GM18870 (cell line): ENCODE measurements at regions not wholly inside any gene's neighbourhood (a gene's known extent, or its start where the extent isn't known, plus 50 kb on each side); places are given as distances from the start of the nearest gene placed in this dataset.
"Not testable (repeated sequence)": the region's sequence is repeated elsewhere in the genome, so short reads cannot be mapped to it uniquely, and the experiment has no call there.

Experiments used
- ATAC-seq: cut with Tn5 transposase; IDR thresholded peaks from one replicate; pipeline ENCODE4 v1.9.1; 2021; ENCODE audit warnings: moderate library complexity; ENCODE audit not compliant: unreplicated experiment

DNA sequence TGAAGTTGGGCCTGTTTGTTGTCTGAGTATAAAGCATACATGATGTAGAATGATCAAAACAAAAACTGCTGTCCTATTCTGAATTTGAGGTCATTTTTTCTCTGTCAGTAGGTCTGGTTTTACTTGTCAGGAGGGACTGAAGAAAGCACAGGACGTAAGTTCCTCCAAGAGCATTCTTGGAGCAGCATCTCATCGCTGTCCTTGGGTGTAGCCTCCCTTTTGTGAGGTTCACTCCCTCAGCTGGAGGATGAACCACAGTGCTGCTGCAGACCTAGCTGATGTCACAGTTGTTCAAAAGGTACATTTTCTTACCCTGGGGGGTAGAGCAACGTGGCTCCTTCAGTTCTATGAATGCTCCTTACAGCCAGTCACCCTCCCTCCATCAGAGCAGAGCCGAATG lies 490.0 kb upstream of the TBL1XR1 start:
- no peak for ATAC-seq

GRCh38 chr3:177688152-177688551 lies 490.9 kb upstream of the TBL1XR1 start:
- ATAC-seq: no peak

- ATAC-seq: no peak
Observed at GRCh38 chr3:177689077-177689476, 491.8 kb upstream of the TBL1XR1 start.

DNA sequence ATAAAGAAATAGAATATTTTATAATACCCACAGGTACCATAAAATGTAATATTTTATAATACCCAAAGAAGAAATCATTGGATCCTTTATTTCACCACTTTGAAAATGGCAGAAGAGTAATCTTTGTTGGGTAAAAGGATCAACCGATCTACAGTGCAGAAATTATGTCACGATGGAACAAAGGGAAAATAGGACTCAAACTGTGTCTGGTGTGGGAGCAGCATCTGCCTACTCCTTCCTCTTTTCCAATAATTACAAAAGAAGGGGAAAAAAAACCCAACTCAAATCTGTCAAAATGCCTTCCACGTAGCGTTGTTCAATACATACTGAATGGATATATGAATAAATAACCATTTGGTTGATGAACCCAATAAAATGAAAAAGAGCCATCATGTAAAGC lies 492.6 kb upstream of the TBL1XR1 start:
- no peak for ATAC-seq

GRCh38 chr3:177690306-177690705 lies 493.0 kb upstream of the TBL1XR1 start:
- ATAC-seq: no peak

- no peak for ATAC-seq
Observed at GRCh38 chr3:177692304-177692975, 495.2 kb upstream of the TBL1XR1 start.

- no peak for ATAC-seq
Observed at GRCh38 chr3:177693616-177694264, 496.5 kb upstream of the TBL1XR1 start.

DNA sequence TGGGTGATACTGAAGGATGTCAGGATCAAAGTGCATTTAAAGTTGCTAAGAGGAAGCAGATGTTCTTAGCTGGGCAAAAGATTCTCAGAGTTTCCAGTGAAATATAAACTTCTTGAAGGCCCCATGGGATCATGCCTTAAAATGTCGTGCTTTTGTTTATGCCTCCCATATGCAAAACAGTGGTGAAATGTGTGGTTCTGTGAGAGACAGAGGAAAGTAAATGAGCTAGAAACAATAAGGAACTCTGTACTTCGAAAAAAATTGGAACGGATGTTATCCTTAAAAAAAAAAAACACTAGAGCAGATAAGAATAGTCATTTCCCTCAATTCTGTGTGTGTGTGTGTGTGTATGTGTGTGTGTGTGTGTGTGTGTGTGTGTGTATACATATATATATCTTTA lies 497.0 kb upstream of the TBL1XR1 start:
- no peak for ATAC-seq

DNA sequence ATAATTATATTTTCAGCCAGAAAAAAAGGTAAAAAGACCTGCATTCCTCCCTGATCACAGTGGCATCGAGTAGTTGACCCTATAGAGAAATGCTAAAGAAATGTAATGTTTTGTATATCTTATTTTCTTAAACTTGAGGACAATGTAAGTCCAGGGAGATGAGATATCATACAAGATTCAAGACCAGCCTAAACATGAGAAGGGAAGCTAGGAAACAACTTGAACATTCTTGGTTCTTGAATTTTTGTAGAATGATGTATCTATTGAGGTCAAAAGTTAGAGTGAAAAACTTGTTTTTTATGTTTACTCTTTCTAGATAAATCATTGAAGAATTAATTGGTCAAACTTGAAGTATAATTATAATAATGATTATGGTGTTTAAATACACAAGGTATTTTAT lies 497.7 kb upstream of the TBL1XR1 start:
- ATAC-seq: no peak

GRCh38 chr3:177700117-177700516 lies 502.8 kb upstream of the TBL1XR1 start:
- ATAC-seq: no peak

GRCh38 chr3:177703788-177704187 lies 506.5 kb upstream of the TBL1XR1 start:
- no peak for ATAC-seq

DNA sequence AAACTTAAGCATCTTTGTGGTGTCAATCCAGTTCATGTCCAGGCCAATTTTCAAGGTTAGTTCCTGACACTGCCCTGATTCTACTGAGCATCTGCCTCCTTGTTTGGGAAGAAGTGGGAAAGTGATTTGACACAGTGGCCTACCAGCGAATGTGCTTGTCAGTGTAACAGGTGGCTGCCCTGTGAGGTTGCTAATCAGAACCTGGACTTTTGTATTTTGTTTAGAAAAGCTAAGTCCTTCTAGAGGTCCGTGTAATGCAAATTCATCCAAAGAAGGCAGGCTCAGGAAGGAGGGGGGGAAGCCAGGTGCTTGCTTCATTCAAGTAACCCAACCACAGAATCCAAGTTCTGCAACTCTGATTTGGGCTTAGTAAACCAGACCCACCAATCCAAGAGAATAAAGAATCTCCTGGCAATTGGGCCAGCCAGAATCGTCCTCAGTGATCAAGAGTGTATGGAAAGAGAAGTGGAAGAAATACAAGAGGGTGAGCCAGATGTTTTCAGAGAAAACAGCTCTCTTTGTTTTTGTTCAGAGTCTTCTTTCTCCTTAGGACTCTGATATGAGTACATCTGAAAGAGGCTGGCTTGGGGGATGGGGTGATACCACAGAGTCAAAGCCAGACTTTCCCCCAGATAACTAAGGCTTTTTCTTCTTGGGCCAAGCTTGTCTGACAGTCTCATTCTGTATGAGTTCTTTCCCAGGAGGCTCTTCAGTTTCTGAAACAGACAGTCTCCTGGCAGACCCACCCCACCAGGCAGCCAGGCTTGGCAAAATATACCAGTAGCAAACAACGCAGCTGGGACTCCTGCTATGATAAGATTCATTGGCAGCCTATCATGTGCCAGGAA lies 508.9 kb upstream of the TBL1XR1 start:
- ATAC-seq: no peak

DNA sequence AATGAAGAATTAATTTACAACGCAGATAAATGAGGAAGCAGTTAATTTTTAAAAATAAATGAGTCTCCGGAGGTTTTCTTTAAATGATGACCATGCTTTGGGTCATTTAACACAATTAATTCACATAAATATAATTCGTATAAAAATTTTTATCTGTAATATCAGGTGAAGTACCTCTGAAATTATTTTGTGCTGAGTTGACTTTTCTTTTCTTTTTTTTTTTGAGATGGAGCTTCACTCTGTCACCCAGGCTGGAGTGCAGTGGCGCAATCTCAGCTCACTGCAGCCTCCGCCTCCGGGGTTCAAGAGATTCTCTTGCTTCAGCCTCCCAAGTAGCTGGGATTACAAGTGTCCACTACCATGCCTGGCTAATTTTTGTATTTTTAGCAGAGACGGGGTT lies 512.2 kb upstream of the TBL1XR1 start:
- ATAC-seq: not testable (repeated sequence)

DNA sequence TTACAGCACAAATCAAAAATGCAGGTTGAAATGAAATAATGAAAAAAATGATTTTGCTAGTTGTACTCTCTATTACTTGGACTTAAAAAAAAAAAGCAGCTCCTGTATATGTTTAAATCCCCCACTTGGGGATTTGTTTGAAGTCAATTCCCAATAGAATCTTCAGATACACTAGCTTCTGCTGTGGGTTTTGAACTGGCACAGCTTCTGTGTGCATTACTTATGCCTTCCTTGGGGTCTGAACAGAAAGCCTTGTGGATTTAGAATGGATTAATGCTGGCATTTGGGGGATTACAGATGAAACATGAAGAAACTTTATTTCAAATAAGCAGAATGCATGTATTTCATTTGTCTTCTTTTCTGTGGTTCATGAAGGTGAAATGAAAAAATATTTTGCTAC lies 513.2 kb upstream of the TBL1XR1 start:
- ATAC-seq: no peak

DNA sequence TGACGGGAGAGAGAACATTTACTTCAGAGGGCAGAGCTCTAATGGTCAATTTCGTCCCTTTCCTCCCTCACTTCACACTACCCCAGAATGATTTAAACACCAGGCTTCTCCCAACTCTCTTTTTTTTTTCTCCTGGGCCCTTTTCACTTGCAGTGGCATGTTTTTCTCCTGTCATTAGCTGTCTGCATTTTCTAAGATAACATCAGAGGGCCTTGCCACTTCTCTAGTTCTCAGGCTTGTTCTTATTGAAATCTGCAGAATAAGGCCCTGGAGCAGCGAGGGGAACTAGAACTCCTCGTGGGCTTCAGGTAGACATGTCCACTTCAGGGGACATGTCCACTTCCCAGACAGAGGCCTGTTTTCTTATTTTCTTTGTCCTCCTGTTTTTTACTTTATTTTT lies 514.4 kb upstream of the TBL1XR1 start:
- ATAC-seq: no peak

DNA sequence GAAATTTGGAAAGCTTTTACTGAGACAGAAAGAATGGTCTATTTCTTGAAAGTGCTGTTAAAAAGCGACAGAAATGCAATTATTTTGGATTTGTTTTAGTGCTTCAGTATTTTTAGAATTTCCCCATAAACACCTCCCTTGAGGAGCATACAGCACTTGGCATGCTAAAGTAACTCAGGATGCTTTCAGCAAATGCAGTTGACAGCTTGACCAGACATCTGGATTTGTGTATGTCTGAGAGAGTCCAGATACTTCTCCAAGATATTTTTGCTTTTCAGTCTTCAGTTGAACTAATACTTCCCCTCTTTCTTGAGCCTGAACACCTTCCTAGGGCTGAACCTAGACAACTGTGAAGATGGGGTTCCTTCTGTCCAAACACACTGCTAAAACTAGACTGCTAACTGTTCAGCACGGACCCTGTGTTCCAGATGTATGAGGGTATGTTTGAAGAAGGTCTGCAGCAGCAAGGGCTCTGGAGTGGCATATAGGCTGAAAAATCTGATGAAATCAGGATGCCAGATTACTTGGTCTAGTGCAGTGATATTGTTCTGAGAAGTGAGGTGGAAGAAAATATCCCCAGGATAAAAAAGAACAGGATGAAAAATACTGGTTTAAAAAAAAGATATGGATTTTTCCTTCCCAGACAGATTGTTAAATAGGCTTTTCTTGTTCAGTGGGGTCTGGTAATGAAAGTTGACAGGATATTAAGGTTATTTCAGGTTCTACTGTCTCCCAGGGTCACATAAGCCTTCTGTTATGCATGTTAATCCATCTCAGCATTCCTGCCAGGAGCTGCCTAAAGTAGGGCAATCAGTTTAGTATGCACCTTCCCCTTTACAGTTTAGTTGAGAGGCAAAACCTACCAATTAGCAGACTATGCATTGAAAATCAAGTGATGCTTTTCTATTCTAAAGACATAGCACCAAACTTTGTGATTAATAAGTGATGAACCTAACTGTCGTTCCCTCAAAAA lies 516.9 kb upstream of the TBL1XR1 start:
- no peak for ATAC-seq

DNA sequence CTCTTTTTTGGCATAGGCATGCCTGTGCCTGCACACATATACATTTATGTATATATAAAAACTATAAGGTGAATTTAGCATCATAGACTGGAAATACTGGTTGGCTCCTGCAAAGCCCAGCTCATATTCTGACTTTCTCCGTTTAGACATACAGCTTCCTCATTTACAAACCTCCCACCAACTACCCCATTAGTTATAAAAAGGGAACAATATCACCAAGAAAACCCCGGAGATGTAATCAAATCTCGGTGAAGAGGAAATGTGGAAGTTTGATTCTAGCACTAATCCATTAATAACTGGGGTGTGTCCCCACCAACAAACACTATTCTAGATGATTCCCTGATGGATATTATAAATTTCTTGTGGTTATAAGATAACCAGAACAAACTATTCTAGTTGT lies 517.7 kb upstream of the TBL1XR1 start:
- no peak for ATAC-seq

GRCh38 chr3:177715980-177716379 lies 518.7 kb upstream of the TBL1XR1 start:
- ATAC-seq: no peak

DNA sequence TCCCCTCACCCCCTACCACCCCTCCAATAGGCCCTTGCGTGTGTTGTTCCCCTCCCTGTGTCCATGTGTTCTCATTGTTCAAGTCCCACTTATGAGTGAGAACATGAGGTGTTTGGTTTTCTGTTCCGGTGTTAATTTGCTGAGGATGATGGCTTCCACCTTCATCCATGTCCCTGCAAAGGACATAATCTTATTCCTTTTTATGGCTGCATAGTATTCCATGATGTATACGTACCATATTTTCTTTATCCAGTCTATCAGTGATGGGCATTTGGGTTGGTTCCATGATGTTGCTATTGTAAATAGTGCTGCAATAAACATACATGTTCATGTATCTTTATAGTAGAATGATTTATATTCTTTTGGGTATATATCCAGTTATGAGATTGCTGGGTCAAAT lies 523.6 kb upstream of the TBL1XR1 start:
- not testable (repeated sequence) for ATAC-seq

- no peak for ATAC-seq
Observed at GRCh38 chr3:177721864-177722785, 524.8 kb upstream of the TBL1XR1 start.
